Activated T-cell treated with anti-CD3 and anti-CD28 coated beads for 4 hours (primary cell): ENCODE measurements at regions not wholly inside any gene's neighbourhood (a gene's known extent, or its start where the extent isn't known, plus 50 kb on each side); places are given as distances from the start of the nearest gene placed in this dataset.

Experiments
- DNase-seq: peaks from one replicate; pipeline ENCODE4 v3.0.0-alpha.2; 2020

GRCh38 chr14:87712396-87713090 lies 280.4 kb downstream of the GALC start:
- DNase-seq = no peak

DNA sequence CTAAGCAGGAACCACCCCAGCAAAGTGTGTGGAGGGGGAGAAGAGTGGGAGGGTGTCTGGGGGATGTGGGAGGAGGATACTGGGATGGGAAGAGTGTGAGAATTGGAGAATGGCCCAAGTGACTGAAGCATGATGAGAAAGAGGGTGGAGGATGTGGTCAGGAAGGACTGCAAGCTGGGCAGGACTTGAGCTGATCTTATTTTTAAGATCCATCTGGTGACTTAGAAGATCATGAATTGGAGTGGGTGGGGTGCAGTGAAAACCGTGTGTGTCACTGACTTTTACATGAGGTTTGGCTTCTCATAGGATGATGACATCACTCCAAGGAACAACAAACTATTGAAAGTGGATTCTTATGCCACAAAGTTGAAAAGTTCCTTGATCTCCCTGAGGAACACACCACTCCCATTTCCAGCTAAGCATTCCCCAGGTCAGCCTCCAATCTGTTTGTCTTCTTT lies 287.5 kb downstream of the GALC start:
- DNase-seq = no peak

GRCh38 chr14:87698481-87698880 lies 294.5 kb downstream of the GALC start:
- no peak for DNase-seq

GRCh38 chr14:87696485-87696884 lies 296.5 kb downstream of the GALC start:
- DNase-seq = no peak

DNA sequence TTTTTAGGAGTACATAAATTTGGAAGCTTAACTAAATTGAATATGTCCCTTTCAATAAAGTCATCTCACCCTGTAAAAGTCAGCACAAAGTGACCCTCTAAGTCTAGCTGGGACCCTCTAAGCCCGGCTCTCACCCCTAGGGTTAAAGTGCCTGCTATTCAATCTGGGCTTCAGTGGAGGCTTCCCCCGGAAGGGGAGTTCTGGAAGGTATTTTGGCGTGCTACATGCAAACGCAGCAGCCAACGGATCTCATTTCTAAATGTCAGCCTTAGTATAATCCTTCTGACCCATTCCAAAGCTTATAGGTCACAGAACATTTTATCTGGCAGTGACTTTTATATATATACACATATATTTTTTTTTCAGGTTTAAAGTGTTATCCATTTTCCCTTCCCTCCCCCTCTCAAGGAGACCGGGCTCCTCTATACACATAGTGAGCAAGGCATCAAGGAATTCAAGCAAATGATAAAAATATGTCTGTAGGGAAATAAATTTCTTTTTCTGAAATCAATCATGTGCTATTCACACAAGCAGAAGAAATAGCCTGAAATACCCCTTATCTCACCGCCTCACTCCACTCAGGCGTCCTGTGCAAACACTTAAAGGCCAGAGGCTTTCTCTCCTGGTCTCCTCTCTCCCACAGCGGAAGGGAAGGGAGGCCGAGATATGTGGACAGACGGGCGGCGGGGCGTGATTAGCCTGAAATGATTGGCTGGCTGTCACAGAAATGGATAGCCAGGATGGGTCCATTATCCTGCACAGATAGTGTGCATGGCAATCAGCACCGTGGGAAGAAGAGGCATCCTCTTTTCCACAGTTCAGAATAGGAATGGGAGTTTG lies 301.7 kb downstream of the GALC start:
- DNase-seq = no peak

- no peak for DNase-seq
These were observed 302.8 kb downstream of the GALC start for GRCh38 chr14:87690076-87690613.

DNA sequence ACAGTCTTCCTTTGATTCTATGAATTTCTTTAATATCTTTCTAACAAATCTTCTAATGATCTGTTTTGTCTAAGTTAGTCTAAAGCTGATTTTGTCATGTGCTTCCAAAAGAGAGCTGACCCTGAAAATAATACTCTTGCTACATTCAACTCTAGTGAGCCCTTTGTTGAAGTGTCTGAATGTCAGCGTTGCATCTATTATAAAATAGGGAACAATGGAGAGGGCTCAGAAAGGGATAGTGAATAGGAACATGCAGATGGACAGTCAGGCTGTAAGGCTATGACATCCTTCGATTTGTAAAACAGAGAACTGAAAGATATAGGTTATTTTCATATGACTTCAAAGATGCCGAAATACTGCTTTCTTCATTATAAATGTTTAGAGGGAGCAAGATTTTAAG lies 304.5 kb downstream of the GALC start:
- DNase-seq = no peak

DNA sequence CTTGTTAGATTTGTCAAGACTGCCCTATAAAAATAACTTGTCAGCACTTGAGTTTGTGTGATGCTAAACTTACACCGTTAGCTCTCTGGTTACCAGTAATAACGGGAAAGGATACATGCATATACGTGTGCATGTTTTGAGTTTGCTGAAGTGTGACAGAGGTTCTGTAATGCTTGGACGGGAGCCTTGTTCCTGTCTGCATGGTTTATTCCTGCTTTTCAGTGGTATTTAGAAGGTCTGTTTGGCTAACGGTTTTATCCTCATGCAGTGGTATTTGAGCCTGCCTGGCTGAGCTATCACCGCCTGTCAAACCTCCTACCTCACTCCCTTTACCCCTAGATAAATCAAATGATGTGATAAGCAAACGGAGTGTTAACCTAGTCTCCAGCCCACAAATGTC lies 305.6 kb downstream of the GALC start:
- no peak for DNase-seq

- no peak for DNase-seq
These were observed 306.2 kb downstream of the GALC start for GRCh38 chr14:87686746-87687145.

DNA sequence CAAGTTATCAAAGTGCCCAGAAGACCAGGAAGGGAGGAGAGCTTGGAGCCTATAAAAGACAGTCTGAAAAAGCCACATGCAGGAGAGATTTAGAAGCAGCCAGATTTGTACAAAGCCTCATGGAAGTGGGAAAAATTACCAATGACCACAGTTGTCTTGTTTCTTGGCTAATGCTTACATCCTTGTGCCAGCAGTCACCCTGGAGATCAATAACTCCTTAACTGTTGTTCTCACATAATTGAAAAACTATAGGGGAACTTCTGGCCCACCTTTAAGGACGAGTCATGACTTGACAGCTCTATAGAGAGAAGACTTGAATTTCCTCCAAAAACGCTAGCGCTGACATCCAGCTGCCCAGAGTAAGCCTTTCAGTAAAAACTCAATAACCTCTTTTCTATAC lies 313.1 kb downstream of the GALC start:
- DNase-seq = no peak

- no peak for DNase-seq
These were observed 314.4 kb downstream of the GALC start for GRCh38 chr14:87678624-87679023.

GRCh38 chr14:87676814-87677437 lies 316.1 kb downstream of the GALC start:
- DNase-seq = no peak

GRCh38 chr14:87667659-87668058 lies 325.3 kb downstream of the GALC start:
- DNase-seq = no peak

DNA sequence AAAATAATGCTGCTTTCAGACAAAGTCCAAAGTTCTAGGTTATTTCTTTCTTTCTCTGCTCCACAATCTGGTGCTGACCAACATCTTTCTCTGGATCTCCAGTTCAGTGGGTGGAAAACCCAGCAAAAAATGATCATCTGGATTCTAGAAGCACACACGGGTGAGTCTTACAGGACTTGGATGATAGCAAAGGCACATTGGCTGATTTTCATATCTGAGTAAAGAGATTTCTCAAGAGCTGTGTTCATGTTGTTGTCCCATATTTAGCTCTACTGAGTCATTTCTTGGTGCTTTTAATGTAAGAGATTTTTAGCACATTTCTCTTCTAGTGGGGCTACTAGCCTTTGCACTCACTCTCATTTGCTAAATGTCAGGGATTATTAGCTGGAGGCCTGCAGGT lies 336.7 kb downstream of the GALC start:
- DNase-seq = no peak

GRCh38 chr14:87652278-87652677 lies 340.7 kb downstream of the GALC start:
- no peak for DNase-seq

DNA sequence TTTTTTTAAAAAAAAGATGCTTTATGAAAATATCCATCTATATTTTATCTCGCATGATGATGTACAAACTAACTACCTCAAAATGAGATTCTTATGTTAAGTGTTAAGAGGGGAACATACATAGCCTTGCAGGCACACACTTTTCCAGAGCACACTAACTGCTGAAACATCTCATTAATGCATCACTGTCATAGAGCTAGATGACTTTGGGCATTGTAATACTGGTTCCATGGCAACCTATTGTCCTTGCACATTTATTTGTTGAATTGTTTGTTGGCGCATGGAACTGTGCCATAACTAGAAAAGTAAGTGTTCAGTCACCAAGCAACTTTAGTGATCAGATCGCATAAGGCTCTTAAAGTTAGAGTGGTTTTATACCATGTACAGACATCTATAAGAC lies 348.3 kb downstream of the GALC start:
- DNase-seq = no peak

GRCh38 chr14:87643005-87643404 lies 350.0 kb downstream of the GALC start:
- DNase-seq = no peak

GRCh38 chr14:87640553-87640952 lies 352.4 kb downstream of the GALC start:
- DNase-seq = no peak

DNA sequence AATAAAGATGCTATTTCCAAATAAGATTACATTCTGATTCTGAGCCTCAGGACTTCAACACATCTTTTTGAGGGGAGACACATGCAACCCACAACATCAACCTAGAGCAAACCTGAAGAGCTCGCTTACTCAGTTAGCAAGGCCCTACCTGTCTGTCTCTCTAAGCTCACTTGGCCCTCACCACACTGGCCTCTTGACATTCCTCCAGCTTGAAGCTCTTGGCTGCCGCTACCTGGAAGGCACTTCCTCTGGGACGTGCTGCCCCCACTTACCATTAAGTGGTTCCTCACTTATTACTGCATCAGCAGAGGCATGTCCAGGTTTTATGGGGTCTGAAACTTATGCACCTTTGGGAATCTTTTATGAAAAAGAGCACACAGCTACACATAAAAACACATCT lies 354.8 kb downstream of the GALC start:
- no peak for DNase-seq

GRCh38 chr14:87635442-87635841 lies 357.5 kb downstream of the GALC start:
- DNase-seq = no peak

DNA sequence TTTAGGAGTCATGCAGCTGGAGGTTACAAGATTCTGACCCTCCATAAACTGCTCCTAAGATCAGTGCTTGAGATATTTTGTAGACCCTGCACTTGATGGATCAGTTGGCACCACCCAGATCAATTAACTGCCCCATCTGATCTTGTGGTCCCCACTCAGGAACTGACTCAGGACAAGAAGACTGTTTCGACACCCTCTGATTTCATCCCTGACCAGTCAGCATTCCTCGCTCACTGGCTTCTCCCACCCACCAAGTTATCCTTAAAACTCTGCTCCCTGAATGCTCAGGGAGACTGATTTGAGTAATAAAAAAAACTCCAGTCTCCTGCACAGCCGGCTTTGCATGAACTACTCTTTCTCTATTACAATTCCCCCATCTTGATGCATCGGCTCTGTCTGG lies 360.2 kb downstream of the GALC start:
- no peak for DNase-seq

DNA sequence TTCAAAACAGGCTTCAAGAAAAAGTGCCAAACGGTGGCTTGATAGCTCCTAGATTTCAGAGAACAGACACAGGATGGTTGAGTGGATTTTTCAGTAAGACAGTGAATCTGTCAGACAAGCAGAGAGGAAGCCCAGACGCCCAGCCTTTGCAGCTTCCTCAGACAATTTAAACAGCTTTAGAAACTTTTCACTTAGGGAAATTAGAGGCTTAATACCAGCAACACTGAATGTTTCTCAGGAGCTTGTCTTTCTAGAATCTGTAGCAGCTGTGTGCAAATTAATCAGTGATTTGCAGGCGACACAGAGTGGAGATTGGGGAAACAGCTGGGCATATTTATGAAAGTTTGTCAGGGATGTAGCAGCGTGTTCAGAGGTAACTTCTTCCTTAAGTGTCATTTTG lies 362.1 kb downstream of the GALC start:
- no peak for DNase-seq

GRCh38 chr14:87629788-87630187 lies 363.2 kb downstream of the GALC start:
- no peak for DNase-seq

DNA sequence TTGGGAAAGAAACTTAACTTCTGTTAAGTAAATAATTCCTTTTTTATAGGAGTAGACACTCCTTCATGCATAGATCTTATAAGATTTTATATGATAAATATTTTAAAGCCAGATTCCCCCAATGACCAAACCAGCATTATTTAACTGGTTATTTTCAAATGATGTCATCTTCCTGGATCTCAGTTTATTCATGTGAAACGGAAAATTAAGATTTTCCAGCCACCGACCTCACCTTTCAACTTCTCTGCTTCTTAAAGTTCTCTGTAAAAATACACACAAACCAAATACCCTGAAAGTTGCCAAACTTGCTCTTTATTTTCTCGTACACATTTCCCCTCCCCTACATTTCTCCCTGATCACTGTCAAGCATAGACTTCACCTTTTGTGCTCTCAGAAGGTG lies 364.2 kb downstream of the GALC start:
- no peak for DNase-seq
